ENCODE measurements at regions not wholly inside any gene's neighbourhood (a gene's known extent, or its start where the extent isn't known, plus 50 kb on each side); places are given as distances from the start of the nearest gene placed in this dataset.

GRCh38 chr14:51573607-51574006 is 78.1 kb upstream of the FRMD6 start (continued):
- no peak for TF ChIP-seq CHD7 (IDR thresholded peaks at IDR 0.05; ENCODE audit: insufficient replicate concordance, low read length)

All from H1 (cell line).